Peyer's patch (tissue), 4 donors: ENCODE measurements at regions not wholly inside any gene's neighbourhood (a gene's known extent, or its start where the extent isn't known, plus 50 kb on each side); places are given as distances from the start of the nearest gene placed in this dataset.
"Not testable (repeated sequence)": the region's sequence is repeated elsewhere in the genome, so short reads cannot be mapped to it uniquely, and the experiment has no call there.

Experiments used
- DNase-seq, 3 donors: peaks; one replicate each; pipeline ENCODE4 v3.0.0-alpha.2; 2017 to 2019
- H3K27ac ChIP-seq, 4 donors: fragments of 200-600 bp; sonication (generic); one replicate each; pipeline ENCODE4 v1.5.1; 2016 to 2019
- H3K27me3 ChIP-seq, 2 donors: fragments of 200-600 bp; sonication (generic); one replicate each; pipeline ENCODE4 v1.5.1; 2019
- H3K36me3 ChIP-seq, 3 donors: fragments of 200-600 bp; sonication (generic); one replicate each; pipeline ENCODE4 v1.5.1; 2016 to 2019
- H3K4me1 ChIP-seq, 4 donors: fragments of 200-600 bp; sonication (generic); one replicate each; pipeline ENCODE4 v1.5.1; 2016 to 2019
- H3K4me3 ChIP-seq, 4 donors: fragments of 200-600 bp; sonication (generic); 1 replicate in 3 of 4; 2 replicates in 1 of 4; pipeline ENCODE4 v1.5.1; 2016 to 2019; ENCODE audit warnings: mild to moderate bottlenecking in 1 of 4
- H3K9me3 ChIP-seq, 4 donors: fragments of 200-600 bp; sonication (generic); one replicate each; pipeline ENCODE4 v1.5.1; 2016 to 2019; ENCODE audit warnings: mild to moderate bottlenecking in 1 of 4
- CTCF ChIP-seq, 6 experiments: fragments of 450-650 bp in 4 of 6; fragments of 200-600 bp in 2 of 6; sonication (generic) in 1 of 6; IDR thresholded peaks; one replicate each; pipeline ENCODE4 v1.5.1; 2017 to 2019; ENCODE audit warnings: antibody characterized with exemption in 6 of 6, mild to moderate bottlenecking in 3 of 6, moderate library complexity in 1 of 6
- POLR2A ChIP-seq, 2 donors: fragments of 450-650 bp; IDR thresholded peaks; one replicate each; pipeline ENCODE4 v1.5.1; 2017; ENCODE audit warnings: antibody characterized with exemption in 2 of 2, mild to moderate bottlenecking in 2 of 2, moderate library complexity in 2 of 2

GRCh38 chr3:87968668-87969067, 90.1 kb downstream of the CGGBP1 start:
- TF ChIP-seq POLR2A (IDR thresholded peaks at IDR 0.05) = no peak
- TF ChIP-seq CTCF (IDR thresholded peaks at IDR 0.05) = no peak
- no peaks in the 10 kb centered on the region for H3K27me3 ChIP-seq
- H3K36me3 ChIP-seq = no peaks in the 10 kb centered on the region
- H3K9me3 ChIP-seq = no peaks in the 10 kb centered on the region
- no peak overlapping the region for H3K27ac ChIP-seq
- H3K4me3 ChIP-seq = no peak overlapping the region
- DNase-seq = no peak
- H3K4me1 ChIP-seq = no peaks in the 10 kb centered on the region

- DNase-seq = no peak
- Histone ChIP-seq H3K36me3 (no peaks in the 10 kb centered on the region), H3K27ac (no peak overlapping the region), H3K27me3 (no peaks in the 10 kb centered on the region), H3K9me3 (no peaks in the 10 kb centered on the region), H3K4me3 (no peak overlapping the region), H3K4me1 (no peaks in the 10 kb centered on the region)
- TF ChIP-seq CTCF (IDR thresholded peaks at IDR 0.05) (no peak), POLR2A (IDR thresholded peaks at IDR 0.05) (no peak)
These were observed 100.5 kb downstream of the CGGBP1 start for GRCh38 chr3:87958289-87958688.

DNA sequence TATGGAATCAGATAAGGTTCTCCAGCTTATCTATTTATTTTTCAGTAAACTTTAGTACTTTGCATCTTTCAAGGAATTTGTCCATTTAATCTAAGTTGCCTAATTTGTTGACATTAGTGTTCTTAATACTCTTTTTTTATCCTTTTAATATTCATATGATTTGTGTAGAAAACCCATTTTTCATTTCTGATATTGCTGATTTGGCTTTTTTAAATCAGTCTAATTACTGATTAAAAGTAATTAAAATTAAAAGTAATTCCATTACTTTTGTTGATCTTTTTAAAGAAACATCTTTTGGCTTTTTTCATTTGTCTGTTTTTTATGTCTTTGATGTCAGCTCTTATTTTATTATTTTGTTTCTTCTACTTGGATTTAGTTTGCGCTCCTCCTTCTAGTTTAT, 101.2 kb downstream of the CGGBP1 start:
- H3K27me3 ChIP-seq = no peaks in the 10 kb centered on the region
- H3K4me3 ChIP-seq = no peak overlapping the region
- no peaks in the 10 kb centered on the region for H3K36me3 ChIP-seq
- H3K27ac ChIP-seq = no peak overlapping the region
- DNase-seq = no peak
- H3K9me3 ChIP-seq = no peaks in the 10 kb centered on the region
- H3K4me1 ChIP-seq = no peaks in the 10 kb centered on the region
- no peak for TF ChIP-seq CTCF (IDR thresholded peaks at IDR 0.05)
- TF ChIP-seq POLR2A (IDR thresholded peaks at IDR 0.05) = no peak

GRCh38 chr3:87949879-87950208, 109.0 kb downstream of the CGGBP1 start:
- Histone ChIP-seq H3K9me3 (no peaks in the 10 kb centered on the region), H3K4me3 (no peak overlapping the region), H3K36me3 (no peaks in the 10 kb centered on the region), H3K27ac (no peak overlapping the region), H3K27me3 (no peaks in the 10 kb centered on the region), H3K4me1 (no peaks in the 10 kb centered on the region)
- DNase-seq = no peak
- TF ChIP-seq POLR2A (IDR thresholded peaks at IDR 0.05) (no peak), CTCF (IDR thresholded peaks at IDR 0.05) (no peak)

- Histone ChIP-seq H3K27me3 (no peaks in the 10 kb centered on the region), H3K27ac (no peak overlapping the region)
- no peak for TF ChIP-seq CTCF (IDR thresholded peaks at IDR 0.05)
- no peak for TF ChIP-seq POLR2A (IDR thresholded peaks at IDR 0.05)
These were observed 109.5 kb downstream of the CGGBP1 start for GRCh38 chr3:87949189-87949878.

DNA sequence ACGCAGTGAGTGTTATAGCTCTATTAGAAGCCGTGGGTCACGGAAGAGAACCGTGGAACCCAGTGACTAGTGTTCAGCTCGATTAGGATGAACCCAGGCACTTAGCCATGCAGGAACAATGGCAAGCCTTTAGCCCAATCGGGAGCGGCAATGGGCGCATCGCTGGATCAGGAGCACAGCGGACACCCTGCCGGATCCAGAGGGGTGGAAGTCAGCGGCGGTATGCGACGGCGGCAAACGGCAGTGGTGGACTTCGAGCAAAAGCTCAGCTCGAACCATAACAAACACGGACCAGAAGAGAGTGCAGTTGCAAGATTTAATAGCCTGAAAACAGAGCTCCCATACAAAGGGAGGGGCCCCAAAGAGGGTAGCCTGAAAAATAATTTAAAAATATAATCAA, 112.8 kb downstream of the CGGBP1 start:
- H3K4me1 ChIP-seq, H3K36me3 ChIP-seq, DNase-seq, H3K27me3 ChIP-seq, H3K27ac ChIP-seq, H3K9me3 ChIP-seq, H3K4me3 ChIP-seq: not testable (repeated sequence)

More at GRCh38 chr3:87949189-87949878, 109.5 kb downstream of the CGGBP1 start:
- H3K9me3 ChIP-seq = no peaks in the 10 kb centered on the region
- H3K36me3 ChIP-seq = no peaks in the 10 kb centered on the region
- DNase-seq = no peak
- no peaks in the 10 kb centered on the region for H3K4me1 ChIP-seq
- H3K4me3 ChIP-seq = no peak overlapping the region

DNA sequence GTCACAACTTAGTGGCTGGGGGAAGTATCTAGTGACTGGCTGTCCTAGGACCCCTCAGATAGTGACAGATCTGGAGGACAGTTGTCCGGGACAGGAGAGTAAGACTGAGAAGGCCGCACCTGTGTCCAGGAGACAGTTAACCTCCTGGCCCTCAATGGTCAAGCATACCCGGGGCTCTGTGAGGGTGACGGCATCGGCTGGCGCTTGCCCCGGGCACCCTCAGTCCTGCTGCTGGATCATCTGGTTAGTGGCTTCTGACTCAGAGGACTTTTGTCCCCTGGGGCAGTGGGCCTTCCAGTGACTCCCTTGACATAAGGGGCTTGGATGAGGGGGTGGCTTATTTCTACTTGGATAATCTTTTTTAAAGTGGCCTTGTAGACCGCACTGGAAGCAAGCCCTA, 116.5 kb downstream of the CGGBP1 start:
- not testable (repeated sequence) for DNase-seq, H3K4me1 ChIP-seq, H3K4me3 ChIP-seq, H3K27me3 ChIP-seq, H3K27ac ChIP-seq, H3K9me3 ChIP-seq, H3K36me3 ChIP-seq
